ENCODE measurements at regions not wholly inside any gene's neighbourhood (a gene's known extent, or its start where the extent isn't known, plus 50 kb on each side); places are given as distances from the start of the nearest gene placed in this dataset.

GRCh38 chr7:82677493-82677892 is 233.9 kb upstream of the CACNA2D1 start:
- TF ChIP-seq CTCF (IDR thresholded peaks at IDR 0.05) (no peak), RCOR1 (IDR thresholded peaks at IDR 0.05; ENCODE audit: low read depth, low read length) (no peak), CEBPB (IDR thresholded peaks at IDR 0.05) (no peak), PBX3 (IDR thresholded peaks at IDR 0.05) (no peak), POLR2A (IDR thresholded peaks at IDR 0.05; ENCODE audit: low read length) (no peak), EP300 (IDR thresholded peaks at IDR 0.05) (no peak), FOSL2 (IDR thresholded peaks at IDR 0.05) (no peak), FOSL2 (CRISPR knock-in tag; IDR thresholded peaks at IDR 0.05) (no peak), ELK1 (IDR thresholded peaks at IDR 0.05; ENCODE audit: low read depth, low read length) (no peak), CHD4 (IDR thresholded peaks at IDR 0.05; ENCODE audit: borderline replicate concordance) (no peak), ZC3H11A (IDR thresholded peaks at IDR 0.05) (no peak), RNF2 (IDR thresholded peaks at IDR 0.05; ENCODE audit: borderline replicate concordance, low read depth) (no peak), POLR2AphosphoS2 (conservative IDR thresholded peaks at IDR 0.05; ENCODE audit: low read length) (no peak)

Data from A549 (cell line).